Right cardiac atrium (tissue), 5 donors: ENCODE measurements at regions not wholly inside any gene's neighbourhood (a gene's known extent, or its start where the extent isn't known, plus 50 kb on each side); places are given as distances from the start of the nearest gene placed in this dataset.
"Not testable (repeated sequence)": the region's sequence is repeated elsewhere in the genome, so short reads cannot be mapped to it uniquely, and the experiment has no call there.

ENCODE experiments used
- ATAC-seq, 2 donors: fragments of 200-7000 bp; cut with Tn5 transposase; one replicate each; pipeline versions ENCODE4 v1.8.0 to v1.9.1; 2020; ENCODE audit warnings: moderate library complexity in 2 of 2, mild to moderate bottlenecking in 1 of 2
- DNase-seq, 3 donors: peaks; one replicate each; pipeline ENCODE4 v3.0.0-alpha.2; 2020
- H3K27ac ChIP-seq: one replicate; pipeline ENCODE4 v1.5.1; 2013; ENCODE audit warnings: mild to moderate bottlenecking, low read length, control low read depth, moderate library complexity
- H3K27me3 ChIP-seq: one replicate; pipeline ENCODE4 v1.6.1; 2013; ENCODE audit not compliant: control insufficient read depth, insufficient read depth
- H3K4me1 ChIP-seq: one replicate; pipeline ENCODE4 v1.6.1; 2013; ENCODE audit warnings: low read length; ENCODE audit not compliant: control insufficient read depth, insufficient read depth
- H3K4me3 ChIP-seq: one replicate; pipeline ENCODE4 v1.5.1; 2013; ENCODE audit warnings: low read length, control low read depth
- H3K9me3 ChIP-seq: one replicate; pipeline ENCODE4 v1.6.1; 2013; ENCODE audit warnings: low read length; ENCODE audit not compliant: control insufficient read depth
- WGBS: extraction: QIAGEN DNeasy Blood & Tissue Kit; methylation state at CpG from one replicate; pipeline ENCODE4 v1.1.7; 2013; 5-methylcytosine and 5-hydroxymethylcytosine counted together
- intact Hi-C, 4 donors: fragments of 100-400 bp; cut with DNase I; formaldehyde crosslinking; loops; one replicate each; pipeline versions ENCODE4 v1.11.0 to v1.14.0; 2022 to 2023
- donor health status: healthy with polysubstance abuse.
- donor health status: DM: no; HTN: yes; CAD: no.
- donor health status: DM: no; HTN: no; CAD: no.
- donor health status: DM: no; HTN: yes; CAD: no; lungs with severe emphysema.
- donor health status: DM: yes; HTN: yes; CAD: no.

- H3K27me3 ChIP-seq, H3K4me3 ChIP-seq, H3K27ac ChIP-seq, intact Hi-C loops, ATAC-seq, H3K9me3 ChIP-seq, H3K4me1 ChIP-seq: not testable (repeated sequence)
- 87% methylated on average over 8 of the region's 18 CpGs for WGBS
- DNase-seq = peak in 1 of 3 donors; percentile 19
These were observed 121.1 kb upstream of the MTLN start for GRCh38 chr2:110333114-110334095.

GRCh38 chr2:110331625-110332024 is 119.3 kb upstream of the MTLN start:
- H3K9me3 ChIP-seq, intact Hi-C loops, H3K27me3 ChIP-seq, H3K4me1 ChIP-seq, DNase-seq, H3K4me3 ChIP-seq, H3K27ac ChIP-seq, ATAC-seq: not testable (repeated sequence)
- WGBS = 84% methylated on average over 8 of the region's 10 CpGs

- ATAC-seq, H3K27me3 ChIP-seq, H3K9me3 ChIP-seq, H3K4me1 ChIP-seq, DNase-seq, intact Hi-C loops, H3K4me3 ChIP-seq, H3K27ac ChIP-seq: not testable (repeated sequence)
- WGBS = 96% methylated on average over 5 of the region's 10 CpGs
These were observed 117.4 kb upstream of the MTLN start for GRCh38 chr2:110329760-110330159.

- DNase-seq = peak in 1 of 3 donors; percentile 20
- H3K27ac ChIP-seq, H3K4me1 ChIP-seq, H3K9me3 ChIP-seq, intact Hi-C loops, H3K27me3 ChIP-seq, H3K4me3 ChIP-seq: not testable (repeated sequence)
- ATAC-seq = peak in 1 of 2 donors; percentile 5
- 62% methylated on average over 5 of the region's 7 CpGs for WGBS
These were observed 116.8 kb upstream of the MTLN start for GRCh38 chr2:110329158-110329557.

GRCh38 chr2:110328677-110329076 is 116.3 kb upstream of the MTLN start:
- H3K4me3 ChIP-seq, H3K27ac ChIP-seq, H3K27me3 ChIP-seq, H3K9me3 ChIP-seq, intact Hi-C loops, H3K4me1 ChIP-seq: not testable (repeated sequence)
- 92% methylated on average over 5 of the region's 5 CpGs for WGBS
- DNase-seq = peak in 2 of 3 donors; percentile 8 to 28
- peak; percentile 11 to 29 for ATAC-seq

GRCh38 chr2:110323832-110324231 is 111.5 kb upstream of the MTLN start:
- H3K27me3 ChIP-seq, H3K4me1 ChIP-seq, H3K9me3 ChIP-seq, H3K4me3 ChIP-seq, intact Hi-C loops, DNase-seq, ATAC-seq, H3K27ac ChIP-seq: not testable (repeated sequence)
- no CpG with 5 or more reads among the region's 4 CpGs for WGBS

GRCh38 chr2:110322535-110322934 is 110.2 kb upstream of the MTLN start:
- H3K27me3 ChIP-seq, H3K27ac ChIP-seq, ATAC-seq, H3K4me1 ChIP-seq, H3K9me3 ChIP-seq, DNase-seq, H3K4me3 ChIP-seq, intact Hi-C loops: not testable (repeated sequence)
- WGBS = no CpG with 5 or more reads among the region's 8 CpGs

- H3K4me1 ChIP-seq, ATAC-seq, intact Hi-C loops: not testable (repeated sequence)
These were observed 108.7 kb upstream of the MTLN start for GRCh38 chr2:110320834-110321563.

GRCh38 chr2:110318898-110319297 is 106.6 kb upstream of the MTLN start:
- H3K4me1 ChIP-seq, H3K27ac ChIP-seq, intact Hi-C loops, H3K4me3 ChIP-seq, H3K9me3 ChIP-seq, DNase-seq, H3K27me3 ChIP-seq: not testable (repeated sequence)
- peak in 1 of 2 donors; percentile 71 for ATAC-seq
- WGBS = no CpG with 5 or more reads among the region's 4 CpGs

More at GRCh38 chr2:110320834-110321563, 108.7 kb upstream of the MTLN start:
- WGBS = no CpG with 5 or more reads among the region's 10 CpGs
- not testable (repeated sequence) for H3K27me3 ChIP-seq, H3K27ac ChIP-seq, H3K4me3 ChIP-seq, H3K9me3 ChIP-seq, DNase-seq

GRCh38 chr2:110317377-110317776 is 105.0 kb upstream of the MTLN start:
- ATAC-seq, intact Hi-C loops, H3K4me1 ChIP-seq, DNase-seq, H3K27me3 ChIP-seq, H3K27ac ChIP-seq, H3K4me3 ChIP-seq, H3K9me3 ChIP-seq: not testable (repeated sequence)
- no CpG with 5 or more reads among the region's 5 CpGs for WGBS
